ENCODE measurements at regions not wholly inside any gene's neighbourhood (a gene's known extent, or its start where the extent isn't known, plus 50 kb on each side); places are given as distances from the start of the nearest gene placed in this dataset.

DNA sequence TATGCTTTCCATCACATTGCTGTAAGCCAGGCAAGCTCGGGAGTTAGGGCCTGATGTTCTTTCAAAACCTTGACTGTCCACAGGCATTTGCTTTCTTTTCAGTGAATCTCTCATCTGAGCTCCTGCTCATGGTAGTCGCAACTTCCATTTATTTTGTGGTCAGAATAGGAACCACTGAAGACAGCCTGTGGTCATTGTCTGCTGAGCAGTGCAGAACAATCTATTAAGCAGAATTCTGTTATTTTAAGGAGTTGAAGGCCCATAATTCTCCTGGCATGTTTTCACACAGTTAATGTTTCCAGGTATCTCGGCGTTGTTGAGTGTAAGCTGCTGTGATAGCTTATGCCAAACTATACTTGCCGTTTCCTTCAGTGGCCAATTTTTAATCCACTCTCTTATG lies 491.1 kb upstream of the AKR1E2 start:
- H3K27me3 ChIP-seq = no peaks in the 10 kb centered on the region
- H3K4me3 ChIP-seq (ENCODE audit: low read depth, low read length) = no peak overlapping the region
- no peaks in the 10 kb centered on the region for H3K9me3 ChIP-seq
- no peaks in the 10 kb centered on the region for H3K4me1 ChIP-seq
- TF ChIP-seq, protein P1, sequence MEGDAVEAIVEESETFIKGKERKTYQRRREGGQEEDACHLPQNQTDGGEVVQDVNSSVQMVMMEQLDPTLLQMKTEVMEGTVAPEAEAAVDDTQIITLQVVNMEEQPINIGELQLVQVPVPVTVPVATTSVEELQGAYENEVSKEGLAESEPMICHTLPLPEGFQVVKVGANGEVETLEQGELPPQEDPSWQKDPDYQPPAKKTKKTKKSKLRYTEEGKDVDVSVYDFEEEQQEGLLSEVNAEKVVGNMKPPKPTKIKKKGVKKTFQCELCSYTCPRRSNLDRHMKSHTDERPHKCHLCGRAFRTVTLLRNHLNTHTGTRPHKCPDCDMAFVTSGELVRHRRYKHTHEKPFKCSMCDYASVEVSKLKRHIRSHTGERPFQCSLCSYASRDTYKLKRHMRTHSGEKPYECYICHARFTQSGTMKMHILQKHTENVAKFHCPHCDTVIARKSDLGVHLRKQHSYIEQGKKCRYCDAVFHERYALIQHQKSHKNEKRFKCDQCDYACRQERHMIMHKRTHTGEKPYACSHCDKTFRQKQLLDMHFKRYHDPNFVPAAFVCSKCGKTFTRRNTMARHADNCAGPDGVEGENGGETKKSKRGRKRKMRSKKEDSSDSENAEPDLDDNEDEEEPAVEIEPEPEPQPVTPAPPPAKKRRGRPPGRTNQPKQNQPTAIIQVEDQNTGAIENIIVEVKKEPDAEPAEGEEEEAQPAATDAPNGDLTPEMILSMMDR (IDR thresholded peaks at IDR 0.05; ENCODE audit: low read depth, low read length) = no peak
- DNase-seq = no peak
- no peaks in the 10 kb centered on the region for H3K36me3 ChIP-seq

DNA sequence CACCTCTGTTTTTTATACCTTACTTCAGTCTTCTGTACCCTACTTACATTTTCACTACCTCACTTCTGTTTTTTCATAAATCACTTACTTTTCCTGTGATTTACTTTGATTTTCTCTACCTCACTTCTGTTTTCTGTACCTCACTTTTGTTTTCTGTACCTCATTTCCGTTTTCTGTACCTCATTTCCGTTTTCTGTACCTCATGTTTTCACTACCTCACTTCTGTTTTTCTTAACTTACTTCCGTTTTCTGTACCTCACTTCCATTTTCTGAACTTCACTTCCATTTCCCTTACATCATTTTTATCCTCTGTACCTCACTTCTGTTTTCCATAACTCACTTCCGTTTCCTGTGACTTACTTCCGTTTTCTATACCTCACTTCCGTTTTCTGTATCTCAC lies 492.0 kb upstream of the AKR1E2 start:
- Histone ChIP-seq H3K4me3 (ENCODE audit: low read depth, low read length) (no peak overlapping the region), H3K9me3 (no peaks in the 10 kb centered on the region), H3K36me3 (no peaks in the 10 kb centered on the region), H3K4me1 (no peaks in the 10 kb centered on the region), H3K27me3 (no peaks in the 10 kb centered on the region)
- DNase-seq = no peak
- TF ChIP-seq, protein P1 (IDR thresholded peaks at IDR 0.05; ENCODE audit: low read depth, low read length) = no peak

DNA sequence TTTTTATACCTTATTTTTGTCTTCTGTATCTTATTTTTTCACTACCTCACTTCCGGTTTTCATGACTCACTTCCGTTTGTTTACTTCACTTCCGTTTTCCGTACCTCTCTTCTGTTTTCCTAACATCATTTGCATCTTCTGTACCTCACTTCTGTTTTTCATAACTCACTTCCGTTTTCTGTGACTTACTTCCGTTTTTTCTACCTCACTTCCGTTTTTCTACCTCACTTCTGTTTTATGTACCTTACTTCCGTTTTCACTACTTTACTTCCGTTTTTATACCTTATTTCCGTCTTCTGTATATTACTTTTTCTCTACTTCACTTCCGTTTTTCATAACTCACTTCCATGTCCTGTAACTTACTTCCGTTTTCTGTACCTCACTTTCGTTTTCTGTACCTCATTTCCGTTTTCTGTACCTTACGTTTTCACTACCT lies 492.5 kb upstream of the AKR1E2 start:
- Histone ChIP-seq H3K27me3 (no peaks in the 10 kb centered on the region), H3K36me3 (no peaks in the 10 kb centered on the region)
- TF ChIP-seq, protein P1 (IDR thresholded peaks at IDR 0.05; ENCODE audit: low read depth, low read length) = no peak

DNA sequence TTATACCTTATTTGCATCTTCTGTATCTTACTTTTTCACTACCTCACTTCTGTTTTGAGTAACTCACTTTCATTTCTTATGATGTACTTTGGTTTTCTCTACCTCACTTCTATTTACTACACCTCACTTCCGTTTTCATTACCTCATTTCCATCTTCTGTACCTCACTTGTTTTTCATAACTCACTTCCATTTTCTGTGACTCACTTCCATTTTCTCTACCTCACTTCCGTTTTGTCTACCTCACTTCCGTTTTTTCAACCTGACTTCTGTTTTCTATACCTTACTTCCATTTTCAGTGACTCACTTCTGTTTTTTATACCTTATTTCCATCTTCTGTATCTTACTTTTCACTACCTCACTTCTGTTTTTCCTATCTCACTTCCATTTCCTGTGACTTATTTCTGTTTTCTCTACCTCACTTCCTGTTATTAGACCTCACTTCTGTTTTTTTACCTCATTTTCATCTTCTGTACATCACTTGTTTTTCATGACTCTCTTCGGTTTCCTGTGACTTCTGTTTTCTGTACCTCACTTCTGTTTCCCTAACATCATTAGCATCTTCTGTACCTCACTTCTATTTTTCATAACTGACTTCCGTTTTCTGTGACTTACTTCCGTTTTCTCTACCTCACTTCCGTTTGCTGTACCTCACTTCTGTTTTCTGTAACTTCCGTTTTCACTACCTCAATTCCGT lies 493.1 kb upstream of the AKR1E2 start:
- no peak for DNase-seq
- Histone ChIP-seq H3K9me3 (no peaks in the 10 kb centered on the region), H3K4me3 (ENCODE audit: low read depth, low read length) (no peak overlapping the region), H3K36me3 (no peaks in the 10 kb centered on the region), H3K4me1 (no peaks in the 10 kb centered on the region), H3K27me3 (no peaks in the 10 kb centered on the region)
- TF ChIP-seq, protein P1 (IDR thresholded peaks at IDR 0.05; ENCODE audit: low read depth, low read length) = no peak

More for the DNA sequence above, 492.5 kb upstream of the AKR1E2 start:
- no peaks in the 10 kb centered on the region for H3K4me1 ChIP-seq
- no peak overlapping the region for H3K4me3 ChIP-seq (ENCODE audit: low read depth, low read length)
- DNase-seq = no peak
- H3K9me3 ChIP-seq = no peaks in the 10 kb centered on the region

GRCh38 chr10:4331150-4331549 lies 494.9 kb upstream of the AKR1E2 start:
- no peak for DNase-seq

GRCh38 chr10:4330636-4331035 lies 495.4 kb upstream of the AKR1E2 start:
- H3K9me3 ChIP-seq = no peaks in the 10 kb centered on the region
- no peaks in the 10 kb centered on the region for H3K4me1 ChIP-seq
- TF ChIP-seq, protein P1 (IDR thresholded peaks at IDR 0.05; ENCODE audit: low read depth, low read length) = no peak
- DNase-seq = no peak
- H3K27me3 ChIP-seq = no peaks in the 10 kb centered on the region
- no peaks in the 10 kb centered on the region for H3K36me3 ChIP-seq
- H3K4me3 ChIP-seq (ENCODE audit: low read depth, low read length) = no peak overlapping the region

More at GRCh38 chr10:4331150-4331549, 494.9 kb upstream of the AKR1E2 start:
- Histone ChIP-seq H3K36me3 (no peaks in the 10 kb centered on the region), H3K27me3 (no peaks in the 10 kb centered on the region), H3K4me1 (no peaks in the 10 kb centered on the region), H3K4me3 (ENCODE audit: low read depth, low read length) (no peak overlapping the region), H3K9me3 (no peaks in the 10 kb centered on the region)
- TF ChIP-seq, protein P1 (IDR thresholded peaks at IDR 0.05; ENCODE audit: low read depth, low read length) = no peak
